ENCODE measurements at regions not wholly inside any gene's neighbourhood (a gene's known extent, or its start where the extent isn't known, plus 50 kb on each side); places are given as distances from the start of the nearest gene placed in this dataset.
"Not testable (repeated sequence)": the region's sequence is repeated elsewhere in the genome, so short reads cannot be mapped to it uniquely, and the experiment has no call there.

DNA sequence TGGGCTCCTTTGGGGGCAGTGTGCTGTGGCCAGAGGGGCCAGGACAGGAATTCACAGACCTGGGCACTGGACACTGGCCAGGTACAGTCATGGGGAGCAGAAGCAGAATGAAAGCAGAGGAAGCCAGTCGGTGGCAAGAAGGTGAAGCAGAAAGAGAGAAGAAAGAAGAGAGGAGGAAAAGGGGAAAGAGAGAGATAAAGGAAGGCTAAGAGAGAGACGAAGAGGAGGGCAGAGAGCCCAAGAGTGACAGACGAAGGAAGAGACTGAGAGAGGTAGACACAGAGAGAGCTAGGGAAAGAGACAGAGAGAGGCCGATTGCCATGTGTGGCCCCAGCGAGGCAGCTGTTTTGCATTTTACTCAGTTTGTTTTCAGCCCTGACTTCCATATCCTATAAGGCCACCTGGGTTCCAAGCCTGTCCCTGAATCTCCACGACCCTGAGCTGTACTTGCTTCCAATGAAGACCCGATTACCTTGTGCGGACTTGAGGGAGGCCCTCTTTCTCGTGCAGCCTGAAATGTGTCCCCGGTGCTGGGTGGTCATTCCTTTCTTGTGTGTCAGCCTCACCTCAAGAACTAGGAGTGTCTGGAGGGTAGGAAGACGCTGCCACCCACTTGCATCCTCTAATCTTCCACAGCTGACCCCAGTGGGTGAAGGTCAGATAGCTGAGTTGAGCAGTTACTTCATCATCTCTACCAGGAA, 73.9 kb downstream of the LSM3 start:
- no peak for DNase-seq

- DNase-seq = no peak
These were observed 74.5 kb downstream of the LSM3 start for GRCh38 chr3:14253022-14253706.

DNA sequence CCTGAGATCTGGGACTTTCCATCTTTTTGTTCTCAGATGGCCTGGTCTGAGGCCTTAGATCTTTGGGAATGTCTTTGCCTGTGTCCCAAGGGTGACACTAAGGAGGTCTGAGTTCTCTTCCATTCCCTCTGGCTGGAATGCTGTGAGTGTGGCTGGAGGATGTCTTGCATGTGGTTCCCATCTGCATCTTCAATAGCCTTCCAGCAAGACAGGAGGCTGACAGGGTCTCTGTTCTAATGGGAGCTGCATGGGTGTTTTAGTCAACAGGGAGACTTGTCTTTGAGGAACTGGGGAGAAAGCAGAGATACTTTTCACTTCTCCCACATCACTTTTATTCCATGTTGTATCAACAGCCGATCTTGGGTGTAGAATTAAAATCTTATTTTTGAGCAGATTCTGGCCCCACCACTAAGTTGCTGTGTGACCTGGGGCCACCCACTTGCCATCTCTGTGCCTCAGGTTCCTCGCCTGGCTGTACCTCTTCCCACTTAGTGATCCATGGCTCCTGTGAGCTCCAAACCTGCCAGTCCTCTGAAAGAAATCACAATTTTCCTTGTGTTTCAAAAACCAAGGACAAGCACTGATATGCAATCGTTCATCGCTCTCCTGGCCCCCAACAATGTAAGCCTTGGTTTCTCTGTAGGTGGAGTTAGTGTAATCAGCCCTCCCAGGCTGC, 75.2 kb downstream of the LSM3 start:
- no peak for DNase-seq

DNA sequence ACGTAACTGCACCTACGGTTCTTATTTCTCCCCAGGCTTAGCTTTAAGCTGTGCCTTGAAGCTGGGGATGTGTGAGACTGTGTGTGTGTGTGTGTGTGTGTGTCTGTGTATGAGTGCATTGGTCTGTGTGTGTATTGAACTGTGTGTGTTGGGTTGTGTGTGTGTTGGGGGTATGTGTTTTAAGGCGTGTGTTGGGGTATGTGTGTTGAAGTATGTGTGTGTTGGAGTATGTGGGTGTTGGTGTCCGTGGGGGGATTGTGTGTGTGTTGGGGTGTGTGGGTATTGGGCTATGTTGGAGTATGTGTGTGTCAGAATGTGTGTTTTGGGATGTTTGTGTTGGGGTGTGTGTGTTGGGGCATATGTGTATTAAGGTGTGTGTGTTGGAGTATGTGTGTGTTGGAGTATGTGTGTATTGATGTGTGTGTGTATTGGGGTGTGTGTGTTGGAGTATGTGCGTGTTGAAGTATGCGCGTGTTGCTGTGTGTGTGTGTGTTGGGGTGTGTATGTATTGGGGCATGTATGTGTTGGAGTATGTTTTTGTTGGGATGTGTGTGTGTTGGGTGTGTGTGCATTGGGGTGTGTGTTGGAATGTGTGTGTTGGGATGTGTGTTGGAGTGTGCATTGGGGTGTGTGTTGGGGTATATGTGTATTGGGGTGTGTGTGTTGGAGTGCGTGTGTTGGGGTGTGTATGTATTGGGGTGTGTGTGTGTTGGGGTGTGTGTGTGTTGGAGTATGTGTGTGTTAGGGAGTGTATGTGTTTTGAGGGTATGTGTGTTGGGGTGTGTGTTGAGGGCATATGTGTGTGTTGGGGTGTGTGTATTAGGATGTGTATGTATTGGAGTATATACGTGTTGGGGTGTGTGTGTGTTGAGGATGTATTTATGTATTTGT, 76.4 kb downstream of the LSM3 start:
- no peak for DNase-seq

DNA sequence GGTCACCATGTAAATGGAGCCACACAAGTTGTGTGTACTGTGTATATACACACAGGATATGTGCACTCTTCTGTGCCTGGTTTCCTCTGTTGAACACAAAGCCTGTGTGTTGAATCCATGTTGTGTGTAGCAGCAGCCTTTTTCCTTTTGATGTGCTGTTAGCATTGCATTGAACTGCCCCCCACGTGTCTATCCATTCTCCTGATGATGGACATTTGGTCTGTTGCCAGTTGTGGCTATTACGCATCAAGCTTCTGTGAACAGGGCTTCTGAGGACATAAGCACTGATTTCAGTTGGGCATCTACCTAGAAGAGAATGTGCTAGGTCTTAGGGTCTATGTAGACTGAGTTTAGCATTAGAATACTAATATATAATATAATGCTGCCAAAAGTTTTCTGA, 77.4 kb downstream of the LSM3 start:
- DNase-seq = no peak

- no peak for DNase-seq
These were observed 78.1 kb downstream of the LSM3 start for GRCh38 chr3:14256561-14257342.

- no peak for DNase-seq
These were observed 80.6 kb downstream of the LSM3 start for GRCh38 chr3:14258906-14259904.

DNA sequence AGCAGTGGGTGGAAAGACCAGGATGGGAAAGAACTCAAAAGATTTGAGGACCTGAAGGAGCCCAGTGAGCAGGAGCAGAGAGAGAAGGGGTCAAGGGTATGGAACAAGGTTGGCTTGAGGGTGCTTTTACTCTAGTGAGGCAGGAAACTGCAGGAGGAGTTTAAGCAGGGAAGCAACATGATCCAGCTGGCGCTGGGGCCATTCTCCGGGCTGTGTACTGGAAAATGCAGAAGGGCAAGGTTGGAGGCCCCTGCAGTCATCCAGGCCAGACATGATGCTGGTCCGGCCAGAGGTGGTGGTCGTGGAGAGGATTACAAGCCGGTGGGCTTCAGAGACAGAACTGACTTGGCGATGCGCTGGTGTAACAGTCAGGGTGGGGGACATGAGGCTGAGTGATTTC, 81.8 kb downstream of the LSM3 start:
- no peak for DNase-seq

- peak; percentile 35 for DNase-seq
These were observed 82.6 kb downstream of the LSM3 start for GRCh38 chr3:14261229-14261628.

DNA sequence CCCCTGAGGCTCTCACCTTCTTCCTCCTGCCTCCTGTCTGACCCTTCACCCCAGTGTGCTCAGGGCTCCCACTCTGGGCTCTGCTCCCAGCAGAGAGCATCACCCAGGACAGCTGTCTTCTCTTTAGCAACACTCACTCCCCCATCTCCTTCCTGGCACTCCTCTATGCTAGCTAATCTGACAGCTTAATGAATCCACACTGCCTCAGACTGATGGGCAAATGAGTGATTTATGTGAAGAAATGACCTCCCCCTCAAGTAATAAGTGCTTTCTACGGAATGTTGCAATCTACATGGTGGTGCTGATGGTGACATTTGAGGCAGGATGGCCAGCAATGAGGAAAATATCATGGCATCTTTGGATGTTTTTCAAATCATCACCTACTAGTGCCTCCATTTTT, 83.6 kb downstream of the LSM3 start:
- no peak for DNase-seq

DNA sequence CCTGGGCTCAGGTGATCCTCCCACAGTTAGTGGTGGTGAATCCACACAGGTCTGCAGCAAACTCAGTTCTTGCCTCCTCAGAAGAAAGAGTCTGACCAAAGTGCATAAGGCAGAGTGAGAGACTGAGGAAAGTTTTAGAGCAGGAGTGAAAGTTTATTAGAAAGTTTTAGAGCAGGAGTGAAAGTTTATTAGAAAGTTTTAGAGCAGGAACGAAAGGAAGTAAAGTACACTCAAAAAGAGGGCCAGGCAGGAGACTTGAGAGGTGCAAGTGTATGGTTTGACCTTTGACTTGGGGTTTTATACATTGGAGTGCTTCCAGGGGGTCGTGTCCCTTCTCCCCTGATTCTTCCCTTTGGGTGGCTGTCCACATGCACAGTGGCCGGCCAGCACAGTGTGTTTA, 84.2 kb downstream of the LSM3 start:
- DNase-seq = no peak

- DNase-seq = no peak
These were observed 84.8 kb downstream of the LSM3 start for GRCh38 chr3:14263317-14264005.

DNA sequence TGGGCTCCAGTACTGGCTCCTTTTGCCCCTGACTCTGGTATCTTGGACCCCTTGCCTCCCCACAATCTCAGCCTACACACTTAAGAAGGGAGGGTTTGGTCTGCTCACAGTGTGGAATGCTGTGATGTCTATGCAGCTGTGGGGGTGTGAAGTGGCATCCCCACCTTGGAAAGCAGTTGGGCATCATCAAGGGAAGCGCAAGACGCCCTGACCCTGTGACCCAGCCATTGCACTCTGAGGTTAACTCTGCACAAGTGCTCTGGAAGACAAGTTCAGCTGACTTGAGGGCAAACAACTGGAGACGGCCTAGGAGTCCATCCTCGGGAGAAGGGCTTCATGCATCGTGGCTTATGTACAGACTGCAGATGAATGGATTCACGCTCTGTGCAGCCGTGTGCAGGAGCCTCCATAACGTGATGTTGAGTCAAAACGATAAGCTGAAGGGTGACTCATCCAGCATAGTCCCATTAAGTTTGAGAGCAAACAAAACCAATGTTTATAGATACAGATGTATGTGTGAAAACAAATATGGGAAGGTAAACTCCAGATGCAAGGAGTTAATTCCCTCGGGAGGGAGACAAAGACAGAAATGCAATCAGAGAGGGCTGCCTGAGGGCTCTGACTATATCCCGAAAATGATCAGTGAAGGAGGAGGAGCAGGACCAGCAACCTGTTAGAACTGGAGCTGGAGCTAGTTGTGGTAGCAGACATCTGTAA, 86.8 kb downstream of the LSM3 start:
- DNase-seq = peak; percentile 22

- no peak for DNase-seq
These were observed 87.7 kb downstream of the LSM3 start for GRCh38 chr3:14266361-14266760.

DNA sequence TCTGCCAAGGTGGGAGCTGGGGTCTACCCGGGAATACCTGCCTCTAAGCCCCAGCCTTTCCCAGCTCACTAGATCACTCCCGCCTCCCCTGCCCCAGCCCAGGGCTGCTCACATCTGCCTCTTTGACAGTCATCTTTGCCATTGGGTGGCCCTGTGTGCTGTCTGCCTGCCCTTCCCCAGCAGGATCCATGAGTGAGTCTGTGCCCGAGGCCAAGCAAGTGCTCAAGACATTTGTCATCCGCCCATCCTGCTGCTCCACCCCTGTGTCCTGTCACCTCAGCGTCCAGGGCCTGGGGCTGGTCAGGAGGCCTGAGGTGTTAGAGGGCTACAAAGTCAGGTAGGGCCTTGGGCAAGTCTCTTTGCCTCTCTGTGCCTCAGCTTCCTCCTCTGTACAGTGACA, 89.4 kb downstream of the LSM3 start:
- DNase-seq = no peak

DNA sequence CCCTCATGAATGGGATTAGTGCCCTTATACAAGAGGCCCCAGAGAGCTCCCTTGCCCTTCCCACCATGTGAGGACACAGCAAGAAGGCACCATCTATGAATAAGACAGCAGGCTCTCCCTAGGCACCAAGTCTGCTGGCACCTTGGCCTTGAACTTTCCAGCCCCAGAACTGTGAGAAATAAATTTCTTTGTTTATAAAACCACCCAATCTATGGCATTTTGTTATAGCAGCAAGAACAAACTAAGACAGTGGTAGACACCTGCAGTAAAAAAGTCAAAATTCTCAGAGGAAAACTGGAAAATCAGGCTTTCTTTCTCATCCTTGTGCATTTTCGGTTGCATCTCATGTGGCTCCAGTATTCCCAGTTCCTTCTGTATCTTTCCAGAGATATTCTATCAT, 90.3 kb downstream of the LSM3 start:
- DNase-seq = no peak

DNA sequence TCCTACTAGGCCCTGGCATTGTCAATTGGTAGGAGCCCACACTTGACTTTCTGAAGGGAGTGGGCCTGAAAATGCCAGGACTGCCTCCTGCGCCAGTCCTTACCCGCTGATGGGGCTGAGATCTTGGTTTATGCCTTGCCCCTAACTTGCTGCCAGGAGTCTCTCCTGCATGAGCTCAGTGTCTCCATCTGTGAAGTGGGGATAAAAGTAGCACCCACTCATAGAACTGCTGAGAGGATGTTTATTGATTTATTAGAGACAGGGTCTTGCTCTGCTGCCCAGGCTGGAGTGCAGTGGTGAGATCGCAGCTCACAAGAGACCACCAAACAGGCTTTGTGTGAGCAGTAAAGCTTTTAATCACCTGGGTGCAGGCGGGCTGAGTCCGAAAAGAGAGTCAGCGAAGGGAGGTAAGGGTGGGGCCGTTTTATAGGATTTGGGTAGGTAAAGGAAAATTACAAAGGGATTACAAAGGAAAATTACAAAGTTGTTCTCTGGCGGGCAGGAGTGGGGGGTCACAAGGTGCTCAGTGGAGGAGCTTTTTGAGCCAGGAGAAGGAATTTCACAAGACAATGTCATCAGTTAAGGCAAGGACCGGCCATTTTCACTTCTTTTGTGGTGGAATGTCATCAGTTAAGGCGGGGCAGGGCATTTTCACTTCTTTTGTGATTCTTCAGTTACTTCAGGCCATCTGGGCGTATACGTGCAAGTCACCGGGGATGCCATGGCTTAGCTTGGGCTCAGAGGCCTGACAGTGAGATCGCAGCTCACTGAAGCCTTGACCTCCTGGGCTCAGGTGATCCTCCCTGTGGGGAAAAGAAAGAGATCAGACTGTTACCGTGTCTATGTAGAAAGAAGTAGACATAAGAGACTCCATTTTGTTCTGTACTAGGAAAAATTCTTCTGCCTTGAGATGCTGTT, 93.7 kb downstream of the LSM3 start:
- not testable (repeated sequence) for DNase-seq

DNA sequence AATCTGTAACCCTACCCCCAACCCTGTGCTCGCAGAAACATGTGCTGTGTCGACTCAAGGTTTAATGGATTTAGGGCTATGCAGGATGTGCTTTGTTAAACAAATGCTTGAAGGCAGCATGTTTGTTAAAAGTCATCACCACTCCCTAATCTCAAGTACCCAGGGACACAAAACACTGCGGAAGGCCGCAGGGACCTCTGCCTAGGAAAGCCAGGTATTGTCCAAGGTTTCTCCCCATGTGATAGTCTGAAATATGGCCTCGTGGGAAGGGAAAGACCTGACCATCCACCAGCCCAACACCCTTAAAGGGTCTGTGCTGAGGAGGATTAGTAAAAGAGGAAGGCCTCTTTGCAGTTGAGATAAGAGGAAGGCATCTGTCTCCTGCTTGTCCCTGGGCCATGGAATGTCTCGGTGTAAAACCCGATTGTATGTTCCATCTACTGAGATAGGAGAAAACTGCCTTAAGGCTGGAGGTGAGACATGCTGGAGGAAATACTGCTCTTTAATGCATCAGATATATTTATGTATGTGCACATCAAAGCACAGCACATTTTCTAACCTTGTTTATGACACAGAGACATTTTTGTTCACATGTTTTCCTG, 94.4 kb downstream of the LSM3 start:
- not testable (repeated sequence) for DNase-seq

Data from NCI-H774 (cell line).